Ascending aorta (tissue), 2 donors: ENCODE measurements at regions not wholly inside any gene's neighbourhood (a gene's known extent, or its start where the extent isn't known, plus 50 kb on each side); places are given as distances from the start of the nearest gene placed in this dataset.

Experiments used
- DNase-seq, 2 donors: peaks; one replicate each; pipeline ENCODE4 v3.0.0-alpha.2; 2019; ENCODE audit warnings: low spot score in 2 of 2
- H3K27ac ChIP-seq, 2 donors: fragments of 200-600 bp; sonication (generic); one replicate each; pipeline ENCODE4 v1.5.1; 2016 to 2017; ENCODE audit warnings: mild to moderate bottlenecking in 1 of 2
- H3K27me3 ChIP-seq: fragments of 200-600 bp; sonication (generic); one replicate; pipeline ENCODE4 v1.5.1; 2017
- H3K36me3 ChIP-seq, 2 donors: fragments of 200-600 bp; sonication (generic); one replicate each; pipeline ENCODE4 v1.5.1; 2016
- H3K4me1 ChIP-seq, 2 donors: fragments of 200-600 bp; sonication (generic); one replicate each; pipeline ENCODE4 v1.5.1; 2016 to 2017; ENCODE audit warnings: mild to moderate bottlenecking in 1 of 2
- H3K4me3 ChIP-seq, 2 donors: fragments of 200-600 bp; sonication (generic); one replicate each; pipeline ENCODE4 v1.5.1; 2016 to 2017; ENCODE audit warnings: mild to moderate bottlenecking in 1 of 2
- H3K9me3 ChIP-seq, 2 donors: fragments of 200-600 bp; sonication (generic); one replicate each; pipeline ENCODE4 v1.5.1; 2016
- intact Hi-C: fragments of 100-400 bp; cut with DNase I; formaldehyde crosslinking; loops from one replicate; pipeline ENCODE4 v1.15.1; 2023
- TF ChIP-seq, protein P1 (sequence below), 3 experiments: fragments of 200-600 bp in 2 of 3; fragments of 450-650 bp in 1 of 3; sonication (generic) in 2 of 3; IDR thresholded peaks; one replicate each; pipeline ENCODE4 v1.5.1; 2016 to 2019; ENCODE audit warnings: antibody characterized with exemption in 3 of 3, mild to moderate bottlenecking in 1 of 3, moderate library complexity in 1 of 3

DNA sequence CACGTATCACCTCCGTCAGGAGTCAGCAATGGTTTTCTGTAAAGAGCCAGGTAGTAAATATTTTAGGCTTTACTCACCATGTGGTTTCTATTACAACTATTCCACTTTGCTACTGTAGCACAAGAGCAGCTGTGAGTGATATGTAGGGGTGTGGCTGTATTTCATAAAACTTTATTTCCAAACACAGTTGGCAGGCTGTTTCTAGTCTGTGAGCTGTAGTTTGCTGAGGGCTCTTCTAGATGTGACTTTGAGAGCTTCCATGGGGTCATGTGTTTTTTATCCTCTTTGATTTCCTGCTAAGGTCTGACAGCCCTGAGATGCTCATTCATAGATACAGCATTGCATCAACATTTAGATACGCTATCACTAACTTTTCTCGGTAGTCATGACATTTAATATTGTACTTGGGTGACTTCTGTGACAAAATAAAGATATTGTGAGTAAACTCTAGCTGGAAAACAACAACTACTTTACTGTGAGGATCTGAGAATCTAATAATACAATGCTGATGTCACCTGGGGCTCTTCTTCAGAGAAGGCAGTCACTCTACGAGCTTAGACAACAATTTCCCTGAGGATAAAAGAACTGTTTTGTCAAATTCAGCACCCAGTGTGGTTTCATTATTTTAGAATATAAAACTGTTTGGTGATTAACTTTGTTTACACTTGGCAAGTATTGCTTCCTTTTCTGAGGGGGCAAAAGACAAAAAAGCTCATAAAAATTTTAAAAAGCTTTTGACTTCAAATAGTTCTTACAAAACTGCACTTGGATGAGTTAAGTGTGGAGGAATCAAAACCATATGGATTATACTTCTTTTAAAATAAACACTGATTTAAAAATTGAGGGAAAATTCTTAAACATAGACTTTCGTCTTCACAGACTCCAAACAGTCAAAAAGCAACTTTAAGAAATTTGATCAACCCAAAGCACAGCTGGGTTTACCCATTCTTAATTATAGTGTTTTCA lies 231.2 kb upstream of the DCN start:
- no peaks in the 10 kb centered on the region for H3K4me1 ChIP-seq
- H3K4me3 ChIP-seq, result no peak overlapping the region
- no peak overlapping the region for H3K27ac ChIP-seq
- DNase-seq, result no peak
- H3K36me3 ChIP-seq, result no peaks in the 10 kb centered on the region
- intact Hi-C loops, result no loop called here
- TF ChIP-seq, protein P1, sequence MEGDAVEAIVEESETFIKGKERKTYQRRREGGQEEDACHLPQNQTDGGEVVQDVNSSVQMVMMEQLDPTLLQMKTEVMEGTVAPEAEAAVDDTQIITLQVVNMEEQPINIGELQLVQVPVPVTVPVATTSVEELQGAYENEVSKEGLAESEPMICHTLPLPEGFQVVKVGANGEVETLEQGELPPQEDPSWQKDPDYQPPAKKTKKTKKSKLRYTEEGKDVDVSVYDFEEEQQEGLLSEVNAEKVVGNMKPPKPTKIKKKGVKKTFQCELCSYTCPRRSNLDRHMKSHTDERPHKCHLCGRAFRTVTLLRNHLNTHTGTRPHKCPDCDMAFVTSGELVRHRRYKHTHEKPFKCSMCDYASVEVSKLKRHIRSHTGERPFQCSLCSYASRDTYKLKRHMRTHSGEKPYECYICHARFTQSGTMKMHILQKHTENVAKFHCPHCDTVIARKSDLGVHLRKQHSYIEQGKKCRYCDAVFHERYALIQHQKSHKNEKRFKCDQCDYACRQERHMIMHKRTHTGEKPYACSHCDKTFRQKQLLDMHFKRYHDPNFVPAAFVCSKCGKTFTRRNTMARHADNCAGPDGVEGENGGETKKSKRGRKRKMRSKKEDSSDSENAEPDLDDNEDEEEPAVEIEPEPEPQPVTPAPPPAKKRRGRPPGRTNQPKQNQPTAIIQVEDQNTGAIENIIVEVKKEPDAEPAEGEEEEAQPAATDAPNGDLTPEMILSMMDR (IDR thresholded peaks at IDR 0.05), result no peak
- no peaks in the 10 kb centered on the region for H3K9me3 ChIP-seq
- H3K27me3 ChIP-seq, result no peaks in the 10 kb centered on the region

DNA sequence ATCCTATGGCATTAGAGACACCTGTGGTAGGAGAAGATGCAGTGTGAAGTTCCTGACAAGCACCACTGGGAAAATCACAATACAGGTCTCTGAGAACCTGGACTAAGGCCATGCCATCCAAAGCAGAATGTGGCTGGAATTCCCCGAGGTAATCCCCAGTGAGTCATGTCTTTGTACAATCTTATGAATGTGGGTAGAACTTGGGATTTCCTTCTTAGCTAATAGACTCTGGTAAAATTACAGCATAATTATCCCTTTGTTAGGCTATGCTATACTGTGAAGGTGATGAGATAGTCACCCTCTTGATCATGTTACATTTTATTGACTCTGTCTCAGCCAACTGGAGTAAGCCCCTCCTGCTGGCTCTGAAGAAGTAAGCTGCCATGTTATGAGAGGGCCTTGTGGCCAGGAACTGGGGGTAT lies 224.3 kb upstream of the DCN start:
- Histone ChIP-seq H3K4me1 (no peaks in the 10 kb centered on the region), H3K36me3 (no peaks in the 10 kb centered on the region), H3K4me3 (no peak overlapping the region), H3K9me3 (no peaks in the 10 kb centered on the region), H3K27ac (no peak overlapping the region), H3K27me3 (no peaks in the 10 kb centered on the region)
- DNase-seq, result no peak
- TF ChIP-seq, protein P1 (IDR thresholded peaks at IDR 0.05), result no peak
- intact Hi-C loops, result no loop called here

DNA sequence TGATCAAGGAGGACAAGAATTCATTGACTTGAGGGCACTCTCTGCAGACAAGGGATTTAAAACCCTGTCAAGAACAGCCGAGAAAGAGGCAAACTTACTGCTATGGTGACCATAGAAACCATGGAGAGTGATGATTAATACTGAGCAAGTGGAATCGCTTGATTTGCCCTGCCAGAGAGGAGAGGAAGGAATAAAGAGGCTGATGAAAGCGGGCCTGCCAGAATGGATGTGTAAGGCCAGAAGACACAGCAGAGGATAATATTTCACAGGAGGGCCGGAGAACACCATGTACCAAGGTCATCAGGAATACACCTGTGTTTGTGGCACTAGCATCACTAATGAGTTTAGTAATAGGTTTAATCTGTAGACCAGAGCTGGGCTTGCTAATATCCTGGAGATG lies 221.8 kb upstream of the DCN start:
- H3K9me3 ChIP-seq, result no peaks in the 10 kb centered on the region
- no peaks in the 10 kb centered on the region for H3K36me3 ChIP-seq
- no peak for DNase-seq
- TF ChIP-seq, protein P1 (IDR thresholded peaks at IDR 0.05), result no peak
- H3K27me3 ChIP-seq, result no peaks in the 10 kb centered on the region
- no peak overlapping the region for H3K27ac ChIP-seq
- no peak overlapping the region for H3K4me3 ChIP-seq
- no peaks in the 10 kb centered on the region for H3K4me1 ChIP-seq
- intact Hi-C loops, result no loop called here

DNA sequence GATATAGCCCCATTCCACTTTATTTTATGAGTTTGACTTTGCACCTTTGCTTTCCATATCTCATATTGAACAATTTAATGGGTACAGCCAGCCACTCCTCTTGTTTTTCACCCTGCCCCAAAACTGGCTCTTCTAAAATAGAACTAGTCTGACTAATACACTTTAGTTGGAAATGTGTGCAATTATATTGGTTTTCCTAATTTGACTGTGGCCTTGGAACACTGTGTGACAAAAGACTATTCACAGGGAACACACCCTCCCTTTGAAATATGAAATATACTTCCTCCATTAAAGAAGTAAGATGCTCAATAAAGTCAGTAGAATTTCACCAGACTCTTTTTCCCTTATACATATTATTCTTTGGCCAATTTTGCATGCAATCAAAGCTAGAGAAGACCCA lies 218.6 kb upstream of the DCN start:
- no peak overlapping the region for H3K27ac ChIP-seq
- no peaks in the 10 kb centered on the region for H3K4me1 ChIP-seq
- no peaks in the 10 kb centered on the region for H3K27me3 ChIP-seq
- H3K36me3 ChIP-seq, result no peaks in the 10 kb centered on the region
- DNase-seq, result no peak
- intact Hi-C loops, result no loop called here
- TF ChIP-seq, protein P1 (IDR thresholded peaks at IDR 0.05), result no peak
- no peak overlapping the region for H3K4me3 ChIP-seq
- no peaks in the 10 kb centered on the region for H3K9me3 ChIP-seq

DNA sequence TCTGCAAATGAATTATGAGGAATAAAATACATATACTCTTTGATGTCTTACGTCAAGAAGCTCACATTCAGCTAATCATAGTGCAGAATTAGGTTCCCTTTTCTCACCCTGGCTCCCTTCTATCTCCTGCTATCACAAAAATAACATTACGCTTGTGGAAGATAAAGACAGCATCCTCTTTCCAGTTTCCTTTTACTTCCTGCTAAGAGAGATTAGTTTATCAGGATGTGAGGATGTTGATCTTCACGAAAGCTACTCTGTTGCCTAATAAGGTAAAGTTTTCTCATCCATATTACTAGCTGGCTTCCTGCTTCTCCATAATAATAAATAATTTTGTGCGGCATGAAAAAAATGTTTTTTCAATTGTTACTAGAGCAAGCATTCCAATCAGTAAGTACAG lies 217.7 kb upstream of the DCN start:
- H3K27me3 ChIP-seq, result no peaks in the 10 kb centered on the region
- H3K36me3 ChIP-seq, result no peaks in the 10 kb centered on the region
- intact Hi-C loops, result no loop called here
- no peak overlapping the region for H3K27ac ChIP-seq
- no peaks in the 10 kb centered on the region for H3K9me3 ChIP-seq
- TF ChIP-seq, protein P1 (IDR thresholded peaks at IDR 0.05), result no peak
- H3K4me1 ChIP-seq, result no peaks in the 10 kb centered on the region
- DNase-seq, result no peak
- no peak overlapping the region for H3K4me3 ChIP-seq
